Islet of Langerhans (tissue), 1 donor: ENCODE measurements at regions not wholly inside any gene's neighbourhood (a gene's known extent, or its start where the extent isn't known, plus 50 kb on each side); places are given as distances from the start of the nearest gene placed in this dataset.
"Not testable (repeated sequence)": the region's sequence is repeated elsewhere in the genome, so short reads cannot be mapped to it uniquely, and the experiment has no call there.

Experiments used
- FAIRE-seq: peaks from one replicate; lab custom pipeline; 2011; peaks lifted over from hg19 to GRCh38; lab: Jason Lieb, UNC

DNA sequence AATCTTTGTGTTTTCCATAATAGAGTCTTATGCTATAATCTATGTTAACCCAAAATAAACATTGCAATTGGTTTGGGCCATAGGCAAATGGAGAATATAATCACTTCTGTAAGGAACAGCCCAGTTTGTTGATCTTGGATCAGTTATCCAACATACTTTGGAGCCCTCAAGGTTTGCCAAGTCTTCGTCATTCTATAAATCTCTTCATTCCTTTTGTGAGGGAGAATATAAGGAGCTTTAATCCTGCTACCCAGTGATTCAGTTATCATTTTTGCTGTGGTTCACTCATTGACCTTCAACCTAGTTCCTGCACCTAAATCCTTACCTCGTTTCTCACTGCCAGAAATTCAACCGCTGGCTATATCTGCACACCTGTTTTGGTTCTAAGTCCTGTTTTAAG is 500.3 kb upstream of the PTCHD4 start:
- FAIRE-seq, result no peak

DNA sequence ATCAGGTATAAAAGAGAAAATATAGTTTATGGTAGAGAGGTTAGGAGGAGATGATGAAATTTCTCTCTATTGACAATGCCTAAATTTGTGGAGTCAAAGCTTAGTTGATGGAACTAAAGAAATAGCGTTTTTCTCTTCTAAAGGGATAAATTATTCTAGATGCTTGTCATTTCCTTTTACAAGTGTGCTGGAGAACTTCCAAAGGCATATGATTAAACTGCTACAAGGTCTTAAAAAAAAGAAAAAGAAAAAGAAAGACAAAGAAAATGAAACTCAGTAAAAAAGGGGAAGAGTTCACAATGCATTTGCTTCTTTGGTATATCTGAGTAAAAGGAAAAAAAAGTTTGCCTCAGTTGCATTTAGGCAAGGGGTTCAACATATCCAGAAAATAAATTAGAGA is 499.8 kb upstream of the PTCHD4 start:
- FAIRE-seq, result no peak

- no peak for FAIRE-seq
Observed at GRCh38 chr6:48606618-48607017, 495.6 kb upstream of the PTCHD4 start.

DNA sequence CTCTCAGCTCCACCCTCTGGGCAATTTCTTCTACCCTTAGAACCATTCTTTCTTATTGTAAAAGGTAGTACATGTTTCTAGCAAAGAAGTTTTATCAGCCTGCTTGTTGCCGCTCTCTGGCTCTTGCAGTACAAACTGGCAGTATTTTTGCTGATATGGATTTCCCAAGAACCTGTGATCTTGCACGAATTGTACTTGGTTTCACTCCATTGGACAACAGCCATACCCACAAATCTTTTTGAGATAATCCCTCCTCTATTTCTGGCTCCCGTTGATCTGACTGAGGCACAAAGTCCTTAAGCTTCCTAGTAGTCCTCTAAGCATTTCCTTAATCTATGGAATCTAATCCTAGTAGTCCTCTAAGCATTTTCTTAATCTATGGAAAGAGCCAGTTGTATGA is 487.0 kb upstream of the PTCHD4 start:
- no peak for FAIRE-seq

DNA sequence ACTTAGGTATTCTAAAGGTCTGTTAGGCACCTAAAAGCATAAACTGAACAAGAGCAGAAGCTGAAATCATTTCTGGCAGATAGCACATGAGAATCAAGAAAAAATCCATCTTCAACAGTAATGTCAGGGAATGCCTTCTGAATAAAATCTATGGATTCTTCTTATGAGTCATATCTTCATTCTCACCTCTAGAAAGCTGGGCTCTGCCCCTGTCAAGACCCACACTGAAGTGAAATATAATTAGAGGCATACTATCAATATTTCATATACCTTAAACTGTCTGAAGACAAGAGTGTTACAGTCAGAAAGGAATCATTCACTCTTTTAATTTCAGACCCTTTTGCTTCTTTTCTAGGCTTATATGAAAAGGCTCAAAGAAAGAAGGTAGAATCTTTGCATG is 485.8 kb upstream of the PTCHD4 start:
- no peak for FAIRE-seq

DNA sequence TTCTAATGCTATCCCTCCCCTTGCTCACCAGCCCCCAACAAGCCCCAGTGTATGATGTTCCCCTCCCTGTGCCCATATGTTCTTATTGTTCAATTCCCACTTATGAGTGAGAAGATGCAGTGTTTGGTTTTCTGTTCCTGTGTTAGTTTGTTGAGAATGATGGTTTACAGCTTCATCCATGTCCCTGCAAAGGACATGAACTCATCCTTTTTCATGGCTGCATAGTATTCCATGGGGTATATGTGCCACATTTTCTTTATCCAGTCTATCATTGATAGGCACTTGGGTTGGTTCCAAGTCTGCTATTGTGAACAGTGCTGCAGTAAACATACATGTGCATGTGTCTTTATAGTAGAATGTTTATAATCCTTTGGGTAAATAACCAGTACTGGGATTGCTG is 480.2 kb upstream of the PTCHD4 start:
- not testable (repeated sequence) for FAIRE-seq

GRCh38 chr6:48584846-48585245 is 473.8 kb upstream of the PTCHD4 start:
- no peak for FAIRE-seq

DNA sequence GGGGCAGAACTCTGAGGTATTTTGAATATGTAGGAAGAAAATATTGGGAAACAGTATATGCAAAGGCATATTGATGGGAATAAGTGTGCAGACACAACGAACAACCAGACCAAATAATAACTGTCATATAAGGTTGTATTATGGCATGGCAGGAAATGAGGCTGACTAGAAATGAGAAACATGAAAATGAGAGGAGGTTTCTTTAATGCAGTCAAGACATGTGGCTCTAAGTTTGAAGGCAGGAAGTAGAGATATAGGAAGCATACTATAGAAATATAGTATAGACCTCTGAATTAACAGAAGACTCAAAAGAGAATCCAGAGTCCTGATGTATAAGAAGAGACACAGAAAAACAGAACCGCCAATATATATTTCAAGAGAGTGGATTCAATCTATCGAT is 459.7 kb upstream of the PTCHD4 start:
- FAIRE-seq, result no peak

GRCh38 chr6:48568856-48569255 is 457.9 kb upstream of the PTCHD4 start:
- no peak for FAIRE-seq

DNA sequence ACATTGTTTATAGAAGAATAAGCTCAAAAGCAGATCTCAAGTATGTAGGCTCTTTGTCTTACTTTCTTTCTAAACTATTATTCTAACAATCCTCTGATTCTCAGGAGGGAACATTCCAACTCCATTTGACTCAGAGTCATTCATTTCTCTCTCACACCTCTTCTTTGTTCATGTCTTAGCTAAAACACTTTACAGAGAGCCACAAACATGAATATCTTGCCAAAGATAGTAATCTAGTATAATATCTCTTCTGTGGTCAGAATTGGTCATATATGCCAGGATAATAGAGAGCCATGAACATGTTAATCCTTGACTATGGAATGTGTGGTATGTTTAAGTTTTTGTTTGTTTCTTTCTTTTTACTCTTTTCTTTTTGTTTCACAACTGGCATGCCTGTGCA is 456.0 kb upstream of the PTCHD4 start:
- no peak for FAIRE-seq

- FAIRE-seq, result no peak
Observed at GRCh38 chr6:48564036-48564820, 453.2 kb upstream of the PTCHD4 start.

DNA sequence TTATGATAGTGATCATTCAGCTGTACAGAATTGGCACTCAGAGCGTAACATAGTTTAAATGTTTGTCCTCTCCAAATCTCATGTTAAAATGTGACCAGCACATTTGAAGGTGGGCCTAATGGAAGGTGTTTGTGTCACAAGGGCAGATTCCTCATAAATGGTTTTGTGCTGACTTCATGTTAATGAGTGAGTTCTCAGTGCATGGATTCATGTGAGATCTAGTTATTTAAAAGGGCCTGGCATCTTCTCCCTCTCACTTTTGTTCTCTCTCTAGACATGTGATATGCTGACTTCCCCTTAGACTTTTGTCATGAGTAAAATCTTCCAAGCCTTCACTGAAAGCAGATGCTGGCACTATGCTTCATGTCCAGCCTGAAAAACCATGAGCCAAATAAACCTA is 452.4 kb upstream of the PTCHD4 start:
- no peak for FAIRE-seq

- no peak for FAIRE-seq
Observed at GRCh38 chr6:48560408-48560807, 449.4 kb upstream of the PTCHD4 start.

DNA sequence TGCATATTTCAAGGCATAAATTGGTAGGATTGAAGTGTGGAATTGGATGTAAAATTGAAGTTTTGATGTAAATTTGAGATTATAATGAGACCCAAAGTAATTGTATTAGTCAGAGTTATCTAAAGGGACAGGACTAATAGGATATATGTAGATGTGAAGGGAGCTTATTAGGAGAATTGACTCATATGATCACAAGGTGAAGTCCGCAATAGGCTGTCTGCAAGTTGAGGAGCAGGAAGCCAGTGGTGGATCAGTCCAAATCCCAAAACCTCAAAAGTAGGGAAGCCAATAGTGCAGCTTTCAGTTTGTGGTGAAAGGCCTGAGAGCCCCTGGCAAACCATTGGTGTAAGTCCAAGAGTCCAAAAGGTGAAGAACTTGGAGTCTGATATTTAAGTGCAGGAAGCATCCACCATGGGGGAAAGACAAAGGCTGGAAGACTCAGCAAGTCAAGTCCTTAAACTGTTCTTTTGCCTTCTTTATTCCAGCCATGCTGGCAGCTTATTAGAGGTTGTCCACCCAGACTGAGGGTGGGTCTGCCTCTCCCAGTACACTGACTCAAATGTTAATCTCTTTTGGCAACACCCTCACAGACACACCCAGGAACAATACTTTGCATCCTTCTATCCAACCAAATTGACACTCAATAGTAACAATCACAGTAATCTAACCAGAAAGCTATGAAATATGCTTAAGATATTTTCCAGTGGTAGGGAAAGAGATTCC is 442.6 kb upstream of the PTCHD4 start:
- FAIRE-seq, result no peak

DNA sequence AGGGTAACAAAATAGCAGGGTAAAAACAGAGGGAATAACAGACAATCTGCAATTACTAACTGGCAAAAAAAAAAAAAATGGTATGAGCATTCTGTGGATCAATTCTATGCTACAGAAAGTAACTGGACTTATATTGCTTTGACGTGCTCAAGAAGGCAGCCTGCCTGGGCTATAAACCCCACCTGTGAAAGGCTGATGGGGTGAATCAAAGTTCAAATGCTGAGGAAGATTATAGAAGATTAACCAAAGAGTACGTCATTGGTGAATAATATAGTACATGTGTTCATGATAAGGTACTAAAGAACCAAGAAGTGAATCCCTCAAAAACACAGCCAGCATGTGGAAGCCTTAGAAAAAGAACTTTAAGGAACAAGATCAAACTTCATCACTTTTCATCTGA is 441.9 kb upstream of the PTCHD4 start:
- no peak for FAIRE-seq

DNA sequence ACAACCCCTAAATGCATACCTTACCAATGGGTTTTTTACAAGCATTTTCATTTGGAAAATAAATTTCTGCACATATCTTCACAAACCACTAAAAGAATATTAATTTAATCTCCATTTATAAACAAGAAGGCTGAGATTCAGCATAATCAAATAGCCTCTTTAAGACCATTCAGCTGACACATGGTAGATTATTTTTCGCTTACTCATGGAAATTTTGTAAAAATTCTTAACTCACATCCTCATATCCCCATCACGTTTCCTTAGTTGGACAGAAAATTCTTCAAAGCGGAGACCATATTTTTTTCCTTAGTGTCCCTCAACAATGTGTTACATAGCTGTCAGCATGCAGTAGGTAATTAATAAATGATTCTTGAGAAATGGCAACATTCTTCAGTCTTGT is 439.6 kb upstream of the PTCHD4 start:
- no peak for FAIRE-seq

- FAIRE-seq, result no peak
Observed at GRCh38 chr6:48542191-48542590, 431.2 kb upstream of the PTCHD4 start.

DNA sequence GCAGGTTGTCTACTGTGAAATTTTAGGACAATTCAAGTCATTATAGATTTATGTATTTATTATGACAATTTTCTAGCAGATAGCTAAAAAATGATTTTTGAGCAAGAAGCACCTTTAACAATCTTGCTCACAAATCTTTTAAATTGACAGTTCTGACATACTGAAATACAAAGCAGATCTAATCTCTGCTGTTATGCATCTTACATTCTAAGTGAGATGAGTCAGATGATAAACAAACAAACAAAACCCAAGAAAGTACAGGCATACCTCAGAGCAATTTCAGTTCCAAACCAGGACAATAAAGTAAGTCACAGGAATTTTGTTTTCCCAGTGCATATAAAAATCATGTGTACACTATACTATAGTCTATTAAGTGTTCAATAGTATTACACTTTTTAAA is 430.7 kb upstream of the PTCHD4 start:
- FAIRE-seq, result no peak

- FAIRE-seq, result no peak
Observed at GRCh38 chr6:48535582-48536009, 424.6 kb upstream of the PTCHD4 start.

DNA sequence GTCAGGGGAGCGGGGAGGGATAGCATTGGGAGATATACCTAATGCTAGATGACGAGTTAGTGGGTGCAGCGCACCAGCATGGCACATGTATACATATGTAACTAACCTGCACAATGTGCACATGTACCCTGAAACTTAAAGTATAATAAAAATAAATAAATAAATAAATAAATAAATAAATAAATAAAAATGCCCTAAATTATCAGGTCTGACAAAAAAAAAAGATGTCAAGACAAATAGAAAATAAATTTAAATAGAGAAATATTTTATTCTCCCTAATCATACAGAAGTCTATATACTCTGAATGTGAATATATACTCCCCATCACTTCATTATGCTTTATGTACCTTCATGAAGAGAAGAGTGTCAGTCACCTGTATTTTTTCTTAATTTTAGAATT is 420.0 kb upstream of the PTCHD4 start:
- not testable (repeated sequence) for FAIRE-seq

- FAIRE-seq, result no peak
Observed at GRCh38 chr6:48525849-48526248, 414.9 kb upstream of the PTCHD4 start.

DNA sequence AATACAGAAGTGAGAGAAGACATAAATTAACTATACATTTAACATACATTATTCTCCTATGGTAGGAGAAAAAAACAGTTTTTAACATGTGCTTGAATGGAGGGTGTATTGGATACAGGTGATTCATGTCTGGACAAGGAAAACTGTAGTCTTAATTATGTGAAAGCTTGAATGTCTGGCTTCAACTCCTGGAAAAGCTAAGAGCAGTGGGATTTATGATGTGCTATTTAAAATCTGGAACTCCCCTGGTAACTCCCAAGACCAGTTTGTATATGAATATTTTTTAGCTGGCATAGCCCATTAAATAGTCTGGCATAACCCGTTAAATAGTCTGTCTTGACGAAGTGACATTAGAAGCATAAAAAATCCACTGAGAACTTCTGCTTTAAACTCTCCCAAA is 410.0 kb upstream of the PTCHD4 start:
- FAIRE-seq, result no peak

DNA sequence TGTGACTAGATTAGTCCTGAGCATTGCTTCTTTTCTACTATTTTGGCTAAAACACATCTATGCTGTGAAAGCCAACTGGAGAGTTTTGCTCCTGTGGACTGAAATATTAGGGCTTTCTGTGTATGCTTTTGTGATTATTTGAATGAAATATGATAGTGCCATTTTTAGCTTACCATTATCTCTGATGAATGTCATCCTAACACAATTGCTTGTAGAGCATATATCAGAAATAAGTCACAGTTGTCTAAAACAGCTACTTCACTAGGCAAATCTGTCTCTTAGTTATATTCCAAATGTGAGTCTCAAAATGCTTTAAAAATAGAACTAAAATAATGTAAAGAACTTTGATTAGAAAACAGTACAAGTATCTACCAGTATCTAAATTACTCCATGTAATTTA is 401.4 kb upstream of the PTCHD4 start:
- FAIRE-seq, result no peak

DNA sequence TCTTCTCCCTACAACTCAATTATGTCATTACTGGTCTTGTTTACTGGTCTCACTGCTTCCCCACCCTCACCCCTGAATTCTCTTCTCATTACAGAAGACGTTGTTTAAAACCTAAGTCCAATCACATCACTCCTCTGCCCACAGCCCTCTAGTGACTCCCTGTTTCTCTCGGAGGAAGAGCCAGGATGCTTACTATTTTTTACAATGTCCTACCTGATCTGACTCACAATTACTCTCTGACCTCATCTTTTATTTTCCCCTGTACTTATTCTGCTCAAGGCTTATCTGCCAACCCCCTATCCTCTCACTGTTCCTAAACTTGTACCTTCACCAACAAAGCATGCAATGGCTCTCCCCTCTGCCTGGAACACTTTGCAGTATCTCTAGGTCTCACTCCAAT is 400.4 kb upstream of the PTCHD4 start:
- no peak for FAIRE-seq
